ENCODE measurements at regions not wholly inside any gene's neighbourhood (a gene's known extent, or its start where the extent isn't known, plus 50 kb on each side); places are given as distances from the start of the nearest gene placed in this dataset.

DNA sequence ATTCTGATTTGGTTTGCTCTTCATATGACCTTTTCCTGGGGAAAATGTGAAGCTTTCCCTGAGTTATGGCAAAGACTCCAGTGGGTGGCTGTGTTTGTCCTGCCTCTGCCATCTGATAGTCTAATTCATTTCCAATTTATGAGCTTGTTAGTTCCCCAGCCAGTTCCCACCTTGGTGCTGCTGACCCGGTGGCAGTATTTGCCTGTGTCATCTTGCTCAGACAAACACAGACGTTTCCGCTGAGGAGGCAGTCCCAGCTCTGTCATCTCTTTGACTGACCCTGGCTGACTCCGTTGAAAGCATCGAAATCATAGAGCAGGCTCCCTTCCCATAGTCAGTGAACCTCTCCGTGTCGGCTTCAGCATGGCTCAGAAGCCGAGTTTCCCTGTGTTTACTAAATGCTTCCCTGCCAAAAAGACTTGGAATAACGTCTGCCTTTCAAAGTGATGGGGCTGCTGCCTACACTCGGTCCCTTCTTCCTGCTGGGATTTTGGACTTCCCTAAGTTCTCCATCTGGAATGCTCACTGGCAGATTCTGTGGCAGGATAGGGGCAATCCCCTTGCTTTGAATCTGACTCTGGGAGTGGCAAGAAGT, 538.3 kb downstream of the NPIPA7 start:
- H3K27ac ChIP-seq = no peak overlapping the region
- H3K4me3 ChIP-seq = no peak overlapping the region
- 21 to 40% methylated on average over 10 of the region's 10 CpGs for WGBS, 2 donors
- H3K27me3 ChIP-seq = no peaks in the 10 kb centered on the region
- H3K9me3 ChIP-seq = no peaks in the 10 kb centered on the region
- H3K4me1 ChIP-seq = no peaks in the 10 kb centered on the region
- H3K36me3 ChIP-seq = no peaks in the 10 kb centered on the region
- no peak for DNase-seq (ENCODE audit: low spot score in 2 of 2)
- TF ChIP-seq POLR2A (IDR thresholded peaks at IDR 0.05) = no peak
- TF ChIP-seq, protein P1, sequence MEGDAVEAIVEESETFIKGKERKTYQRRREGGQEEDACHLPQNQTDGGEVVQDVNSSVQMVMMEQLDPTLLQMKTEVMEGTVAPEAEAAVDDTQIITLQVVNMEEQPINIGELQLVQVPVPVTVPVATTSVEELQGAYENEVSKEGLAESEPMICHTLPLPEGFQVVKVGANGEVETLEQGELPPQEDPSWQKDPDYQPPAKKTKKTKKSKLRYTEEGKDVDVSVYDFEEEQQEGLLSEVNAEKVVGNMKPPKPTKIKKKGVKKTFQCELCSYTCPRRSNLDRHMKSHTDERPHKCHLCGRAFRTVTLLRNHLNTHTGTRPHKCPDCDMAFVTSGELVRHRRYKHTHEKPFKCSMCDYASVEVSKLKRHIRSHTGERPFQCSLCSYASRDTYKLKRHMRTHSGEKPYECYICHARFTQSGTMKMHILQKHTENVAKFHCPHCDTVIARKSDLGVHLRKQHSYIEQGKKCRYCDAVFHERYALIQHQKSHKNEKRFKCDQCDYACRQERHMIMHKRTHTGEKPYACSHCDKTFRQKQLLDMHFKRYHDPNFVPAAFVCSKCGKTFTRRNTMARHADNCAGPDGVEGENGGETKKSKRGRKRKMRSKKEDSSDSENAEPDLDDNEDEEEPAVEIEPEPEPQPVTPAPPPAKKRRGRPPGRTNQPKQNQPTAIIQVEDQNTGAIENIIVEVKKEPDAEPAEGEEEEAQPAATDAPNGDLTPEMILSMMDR (IDR thresholded peaks at IDR 0.05) = no peak
- no peak for TF ChIP-seq EP300 (IDR thresholded peaks at IDR 0.05)

DNA sequence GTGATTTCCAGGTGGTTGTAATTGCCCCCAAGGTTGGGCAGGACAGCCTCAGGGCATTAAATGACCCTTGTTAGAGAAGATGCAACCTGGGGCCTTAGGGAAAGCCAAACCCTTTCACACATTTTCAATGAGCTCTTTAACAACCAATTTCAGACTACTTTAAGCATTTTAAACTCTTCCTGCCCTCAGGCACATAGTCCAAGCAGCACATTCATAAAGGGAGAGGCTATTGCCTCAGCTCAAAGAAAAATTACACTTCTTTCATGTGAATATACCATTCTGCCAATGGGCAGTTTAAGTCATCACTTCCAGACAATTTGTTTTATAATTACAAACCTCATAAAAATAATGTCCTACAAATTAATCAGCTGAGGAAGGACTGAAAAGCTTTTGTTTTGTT, 544.5 kb downstream of the NPIPA7 start:
- no peaks in the 10 kb centered on the region for H3K4me1 ChIP-seq
- no peak overlapping the region for H3K27ac ChIP-seq
- H3K4me3 ChIP-seq = no peak overlapping the region
- DNase-seq (ENCODE audit: low spot score in 2 of 2) = no peak
- H3K36me3 ChIP-seq = no peaks in the 10 kb centered on the region
- TF ChIP-seq POLR2A (IDR thresholded peaks at IDR 0.05) (no peak), EP300 (IDR thresholded peaks at IDR 0.05) (no peak)
- TF ChIP-seq, protein P1 (IDR thresholded peaks at IDR 0.05) = no peak
- H3K27me3 ChIP-seq = no peaks in the 10 kb centered on the region
- peaks cover 0 to 14% (median 0%) of the 10 kb centered on the region in 4 donors for H3K9me3 ChIP-seq

DNA sequence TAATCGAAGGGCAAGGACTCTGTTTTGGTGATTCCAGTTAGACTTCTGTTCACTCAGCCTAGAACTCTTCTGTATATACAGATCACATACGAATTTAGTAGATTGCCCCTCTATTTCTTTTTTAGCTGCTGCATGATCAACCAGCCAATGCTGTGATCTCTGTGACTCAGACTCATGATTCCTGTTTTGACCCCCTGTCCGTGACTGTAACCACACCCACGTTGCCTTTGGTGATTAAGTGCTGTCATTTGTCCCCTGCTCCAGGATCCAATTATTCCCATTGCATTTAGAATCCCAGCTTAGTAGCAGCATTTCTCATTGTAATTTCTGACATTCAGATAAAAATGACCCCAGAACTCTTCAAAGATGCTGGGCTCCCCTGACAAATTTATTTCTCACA, 545.7 kb downstream of the NPIPA7 start:
- DNase-seq (ENCODE audit: low spot score in 2 of 2) = no peak
- Histone ChIP-seq H3K27me3 (no peaks in the 10 kb centered on the region), H3K4me1 (no peaks in the 10 kb centered on the region), H3K4me3 (no peak overlapping the region), H3K27ac (no peak overlapping the region), H3K9me3 (peaks cover 0 to 14% (median 0%) of the 10 kb centered on the region in 4 donors), H3K36me3 (no peaks in the 10 kb centered on the region)
- TF ChIP-seq POLR2A (IDR thresholded peaks at IDR 0.05) = no peak
- TF ChIP-seq EP300 (IDR thresholded peaks at IDR 0.05) = no peak
- TF ChIP-seq, protein P1 (IDR thresholded peaks at IDR 0.05) = no peak
- 50 to 52% methylated on average over 4 of the region's 4 CpGs for WGBS, 2 donors

DNA sequence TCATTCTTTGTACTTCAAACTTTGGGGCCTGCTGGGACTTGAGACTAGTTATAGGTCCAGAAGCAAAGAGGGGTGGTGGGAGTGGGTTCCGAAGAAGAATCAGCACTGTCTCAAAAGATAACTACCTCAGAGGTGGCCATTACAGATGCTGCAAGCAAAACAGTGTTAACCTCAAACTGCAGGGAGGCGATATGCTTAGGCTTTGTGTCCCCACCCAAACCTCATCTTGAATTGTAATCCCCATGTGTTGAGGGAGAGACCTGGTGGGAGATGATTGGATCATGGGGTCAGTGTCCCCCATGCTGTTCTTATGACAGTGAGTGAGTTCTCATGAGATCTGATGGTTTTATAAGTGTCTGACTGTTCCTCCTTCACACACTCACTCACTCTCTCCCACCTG, 545.3 kb downstream of the XYLT1 start:
- Histone ChIP-seq H3K4me3 (no peak overlapping the region), H3K36me3 (no peaks in the 10 kb centered on the region), H3K9me3 (peaks cover 0 to 14% (median 0%) of the 10 kb centered on the region in 4 donors), H3K27ac (no peak overlapping the region), H3K27me3 (no peaks in the 10 kb centered on the region), H3K4me1 (no peaks in the 10 kb centered on the region)
- no peak for TF ChIP-seq POLR2A (IDR thresholded peaks at IDR 0.05)
- TF ChIP-seq, protein P1 (IDR thresholded peaks at IDR 0.05) = no peak
- no peak for TF ChIP-seq EP300 (IDR thresholded peaks at IDR 0.05)
- no peak for DNase-seq (ENCODE audit: low spot score in 2 of 2)
- WGBS, 2 donors = 92 to 96% methylated on average over 2 of the region's 2 CpGs

DNA sequence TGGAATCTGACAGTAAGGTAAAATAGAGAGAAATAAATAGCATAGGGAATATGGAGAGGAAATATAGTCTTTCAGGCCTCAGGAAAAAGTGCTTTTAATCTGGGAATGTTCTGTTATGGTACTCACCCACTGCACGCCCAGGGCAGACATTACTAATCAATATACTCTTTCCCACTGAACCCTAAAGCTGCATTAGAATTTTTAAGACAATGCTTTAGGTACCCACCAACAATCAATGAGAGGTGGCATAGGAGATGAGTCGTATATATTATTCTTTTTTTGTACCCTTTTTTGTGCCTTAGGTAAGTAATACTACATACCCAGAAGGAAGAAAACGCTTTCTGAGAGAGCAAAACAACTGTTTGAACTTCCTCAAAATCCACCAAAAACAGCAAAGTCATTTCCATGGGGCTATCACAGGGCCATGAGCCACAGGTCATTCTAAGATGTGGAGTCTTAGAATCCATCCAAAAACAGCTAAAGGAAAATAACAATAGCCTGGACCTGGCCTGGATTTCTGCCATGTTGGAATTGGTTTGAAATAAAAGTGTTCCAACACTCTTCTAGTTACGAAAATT, 542.1 kb downstream of the XYLT1 start:
- 71 to 75% methylated on average over 4 of the region's 4 CpGs for WGBS, 2 donors
- no peak for DNase-seq (ENCODE audit: low spot score in 2 of 2)
- H3K27ac ChIP-seq = no peak overlapping the region
- H3K9me3 ChIP-seq = peaks cover 0 to 14% (median 0%) of the 10 kb centered on the region in 4 donors
- H3K4me1 ChIP-seq = no peaks in the 10 kb centered on the region
- H3K4me3 ChIP-seq = no peak overlapping the region
- H3K36me3 ChIP-seq = no peaks in the 10 kb centered on the region
- TF ChIP-seq EP300 (IDR thresholded peaks at IDR 0.05) (no peak), POLR2A (IDR thresholded peaks at IDR 0.05) (no peak)
- TF ChIP-seq, protein P1 (IDR thresholded peaks at IDR 0.05) = no peak
- no peaks in the 10 kb centered on the region for H3K27me3 ChIP-seq
